Prostate gland (tissue), 2 donors: ENCODE measurements at regions not wholly inside any gene's neighbourhood (a gene's known extent, or its start where the extent isn't known, plus 50 kb on each side); places are given as distances from the start of the nearest gene placed in this dataset.

Experiments
- CTCF ChIP-seq, 4 experiments: fragments of 200-600 bp in 2 of 4; fragments of 450-650 bp in 2 of 4; sonication (generic) in 2 of 4; IDR thresholded peaks; 1 replicate in 3 of 4; 2 replicates in 1 of 4; pipeline ENCODE4 v1.5.1; 2016 to 2019; ENCODE audit warnings: antibody characterized with exemption in 4 of 4, mild to moderate bottlenecking in 2 of 4, moderate library complexity in 2 of 4
- POLR2A ChIP-seq: fragments of 450-650 bp; IDR thresholded peaks from one replicate; pipeline ENCODE4 v1.6.1; 2016; ENCODE audit warnings: antibody characterized with exemption, mild to moderate bottlenecking
- POLR2AphosphoS5 ChIP-seq: sonication (generic); formaldehyde crosslinking; IDR thresholded peaks from one replicate; pipeline ENCODE4 v1.6.1; 2017; ENCODE audit warnings: antibody characterized with exemption

DNA sequence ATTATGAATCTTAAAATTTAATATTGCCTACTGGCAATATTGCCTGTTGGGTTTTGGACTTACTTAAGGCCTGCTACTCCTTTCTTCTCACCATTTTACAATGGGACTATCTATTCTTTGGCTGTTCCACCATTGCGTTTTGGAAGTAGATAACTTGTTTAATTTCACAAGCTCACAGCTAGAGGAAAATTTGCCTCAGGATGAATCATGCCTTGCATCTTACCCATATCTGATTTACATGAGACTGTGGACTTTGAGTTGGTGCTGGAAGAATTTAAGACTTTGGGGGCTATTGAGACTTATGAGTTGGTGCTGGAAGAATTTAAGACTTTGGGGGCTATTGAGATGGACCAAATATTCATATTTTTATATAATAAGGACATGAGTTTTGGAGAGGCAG is 662.6 kb downstream of the METTL15 start:
- TF ChIP-seq CTCF (IDR thresholded peaks at IDR 0.05) (no peak), POLR2A (no peak), POLR2AphosphoS5 (no peak)
